ENCODE measurements at regions not wholly inside any gene's neighbourhood (a gene's known extent, or its start where the extent isn't known, plus 50 kb on each side); places are given as distances from the start of the nearest gene placed in this dataset.

DNA sequence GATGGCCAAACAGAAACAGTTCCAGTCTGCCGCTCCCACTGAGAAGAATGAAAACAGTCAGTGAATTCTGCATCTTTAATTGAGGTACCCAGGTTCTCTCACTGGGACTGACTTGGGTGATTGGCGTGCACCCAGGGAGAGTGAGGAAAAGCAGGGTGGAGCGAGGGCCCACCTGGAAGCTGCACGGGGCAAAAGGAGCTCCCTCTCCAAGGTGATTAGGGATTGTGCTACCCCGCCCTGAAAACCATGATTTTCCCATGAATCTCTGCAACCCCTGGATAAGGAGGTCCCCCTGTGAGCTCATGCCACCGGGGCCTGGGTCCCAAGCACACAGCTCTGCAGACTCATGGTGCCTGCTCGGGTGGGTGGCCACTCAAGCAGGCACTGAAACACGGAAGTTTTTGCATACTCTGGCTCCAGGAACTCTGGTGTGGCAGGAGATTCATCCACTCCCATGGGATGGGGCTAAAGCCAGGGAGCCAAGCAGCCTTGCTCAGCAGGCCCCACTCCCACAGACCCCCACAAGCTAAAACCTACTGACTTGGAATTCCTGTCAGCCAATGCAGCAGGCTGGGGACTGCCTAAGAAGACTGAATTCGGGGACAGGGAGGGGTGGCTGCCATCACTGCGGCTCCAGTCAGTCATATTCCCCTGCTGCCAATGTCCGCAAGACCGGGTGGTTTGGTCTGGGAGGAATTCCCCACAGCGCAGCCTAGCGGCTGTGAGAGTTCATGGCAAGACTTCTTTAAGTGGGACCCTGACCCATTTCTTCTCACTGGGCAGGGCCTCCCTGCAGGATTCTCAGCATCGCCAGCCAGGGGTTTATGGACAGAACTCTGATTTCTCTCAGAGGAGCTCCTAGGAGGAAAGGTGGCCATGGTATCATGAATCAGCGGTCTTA lies 652.2 kb upstream of the RGMB start:
- TF ChIP-seq, protein P1, sequence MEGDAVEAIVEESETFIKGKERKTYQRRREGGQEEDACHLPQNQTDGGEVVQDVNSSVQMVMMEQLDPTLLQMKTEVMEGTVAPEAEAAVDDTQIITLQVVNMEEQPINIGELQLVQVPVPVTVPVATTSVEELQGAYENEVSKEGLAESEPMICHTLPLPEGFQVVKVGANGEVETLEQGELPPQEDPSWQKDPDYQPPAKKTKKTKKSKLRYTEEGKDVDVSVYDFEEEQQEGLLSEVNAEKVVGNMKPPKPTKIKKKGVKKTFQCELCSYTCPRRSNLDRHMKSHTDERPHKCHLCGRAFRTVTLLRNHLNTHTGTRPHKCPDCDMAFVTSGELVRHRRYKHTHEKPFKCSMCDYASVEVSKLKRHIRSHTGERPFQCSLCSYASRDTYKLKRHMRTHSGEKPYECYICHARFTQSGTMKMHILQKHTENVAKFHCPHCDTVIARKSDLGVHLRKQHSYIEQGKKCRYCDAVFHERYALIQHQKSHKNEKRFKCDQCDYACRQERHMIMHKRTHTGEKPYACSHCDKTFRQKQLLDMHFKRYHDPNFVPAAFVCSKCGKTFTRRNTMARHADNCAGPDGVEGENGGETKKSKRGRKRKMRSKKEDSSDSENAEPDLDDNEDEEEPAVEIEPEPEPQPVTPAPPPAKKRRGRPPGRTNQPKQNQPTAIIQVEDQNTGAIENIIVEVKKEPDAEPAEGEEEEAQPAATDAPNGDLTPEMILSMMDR (IDR thresholded peaks at IDR 0.05): no peak
- TF ChIP-seq POLR2A (IDR thresholded peaks at IDR 0.05): no peak
- no peak for TF ChIP-seq POLR2AphosphoS5 (IDR thresholded peaks at IDR 0.05; ENCODE audit: insufficient read depth in 1 of 2, low read depth in 1 of 2)
